DOHH2 (cell line): ENCODE measurements at regions not wholly inside any gene's neighbourhood (a gene's known extent, or its start where the extent isn't known, plus 50 kb on each side); places are given as distances from the start of the nearest gene placed in this dataset.

Experiments used
- H3F3A ChIP-seq: fragments of 200-600 bp; sonication (generic), shearing (Covaris generic); 2 replicates; pipeline ENCODE4 v1.6.0; 2016; ENCODE audit warnings: antibody characterized with exemption, mild to moderate bottlenecking; ENCODE audit not compliant: control insufficient read depth, insufficient read depth
- H3K27ac ChIP-seq: fragments of 200-600 bp; sonication (generic); 2 replicates; pipeline ENCODE4 v1.5.1; 2014; ENCODE audit warnings: low read depth, mild to moderate bottlenecking, low read length, moderate library complexity
- H3K27me3 ChIP-seq: fragments of 200-600 bp; sonication (generic); 2 replicates; pipeline ENCODE4 v1.6.1; 2014; ENCODE audit warnings: mild to moderate bottlenecking, low read length, mixed read lengths; ENCODE audit not compliant: control insufficient read depth
- H3K36me3 ChIP-seq: fragments of 200-600 bp; sonication (generic); 2 replicates; pipeline ENCODE4 v1.6.1; 2014; ENCODE audit warnings: mild to moderate bottlenecking, low read length, moderate library complexity, mixed read lengths; ENCODE audit not compliant: control insufficient read depth
- H3K4me1 ChIP-seq: fragments of 200-600 bp; sonication (generic); 2 replicates; pipeline ENCODE4 v1.6.1; 2014; ENCODE audit warnings: mild to moderate bottlenecking, low read length, mixed read lengths; ENCODE audit not compliant: control insufficient read depth
- H3K4me2 ChIP-seq: fragments of 200-600 bp; sonication (generic); 2 replicates; pipeline ENCODE4 v1.6.0; 2014; ENCODE audit warnings: mild to moderate bottlenecking, low read length, moderate library complexity
- H3K4me3 ChIP-seq: fragments of 200-600 bp; sonication (generic); 2 replicates; pipeline ENCODE4 v1.5.1; 2014; ENCODE audit warnings: mild to moderate bottlenecking, low read length, mixed read lengths
- H3K79me2 ChIP-seq: fragments of 200-600 bp; sonication (generic); 2 replicates; pipeline ENCODE4 v1.6.1; 2014; ENCODE audit warnings: mild to moderate bottlenecking, low read length, mixed read lengths; ENCODE audit not compliant: control insufficient read depth
- H3K9me2 ChIP-seq: fragments of 200-600 bp; sonication (generic); replicated peaks from 2 replicates; pipeline ENCODE4 v1.6.1; 2014; ENCODE audit warnings: mild to moderate bottlenecking, low read length, mixed read lengths; ENCODE audit not compliant: control insufficient read depth
- H3K9me3 ChIP-seq: fragments of 200-600 bp; sonication (generic); 2 replicates; pipeline ENCODE4 v1.6.1; 2014; ENCODE audit warnings: antibody characterized with exemption, low read length, mixed read lengths; ENCODE audit not compliant: control insufficient read depth, insufficient read depth
- H4K20me1 ChIP-seq: fragments of 200-600 bp; sonication (generic); 2 replicates; pipeline ENCODE4 v1.6.0; 2014; ENCODE audit warnings: low read depth, mild to moderate bottlenecking, antibody characterized with exemption, low read length, moderate library complexity; ENCODE audit not compliant: control insufficient read depth, insufficient read depth
- CTCF ChIP-seq: fragments of 200-600 bp; sonication (generic); IDR thresholded peaks from one replicate; pipeline ENCODE4 v1.5.1; 2014; ENCODE audit warnings: antibody characterized with exemption, mild to moderate bottlenecking, low read depth, low read length; ENCODE audit not compliant: poor library complexity, severe bottlenecking
- EZH2phosphoT487 ChIP-seq: fragments of 200-600 bp; sonication (generic); IDR thresholded peaks from 2 replicates; pipeline ENCODE4 v1.6.1; 2017; ENCODE audit warnings: borderline replicate concordance, mild to moderate bottlenecking, antibody characterized with exemption, low read length, moderate library complexity, mixed read lengths

DNA sequence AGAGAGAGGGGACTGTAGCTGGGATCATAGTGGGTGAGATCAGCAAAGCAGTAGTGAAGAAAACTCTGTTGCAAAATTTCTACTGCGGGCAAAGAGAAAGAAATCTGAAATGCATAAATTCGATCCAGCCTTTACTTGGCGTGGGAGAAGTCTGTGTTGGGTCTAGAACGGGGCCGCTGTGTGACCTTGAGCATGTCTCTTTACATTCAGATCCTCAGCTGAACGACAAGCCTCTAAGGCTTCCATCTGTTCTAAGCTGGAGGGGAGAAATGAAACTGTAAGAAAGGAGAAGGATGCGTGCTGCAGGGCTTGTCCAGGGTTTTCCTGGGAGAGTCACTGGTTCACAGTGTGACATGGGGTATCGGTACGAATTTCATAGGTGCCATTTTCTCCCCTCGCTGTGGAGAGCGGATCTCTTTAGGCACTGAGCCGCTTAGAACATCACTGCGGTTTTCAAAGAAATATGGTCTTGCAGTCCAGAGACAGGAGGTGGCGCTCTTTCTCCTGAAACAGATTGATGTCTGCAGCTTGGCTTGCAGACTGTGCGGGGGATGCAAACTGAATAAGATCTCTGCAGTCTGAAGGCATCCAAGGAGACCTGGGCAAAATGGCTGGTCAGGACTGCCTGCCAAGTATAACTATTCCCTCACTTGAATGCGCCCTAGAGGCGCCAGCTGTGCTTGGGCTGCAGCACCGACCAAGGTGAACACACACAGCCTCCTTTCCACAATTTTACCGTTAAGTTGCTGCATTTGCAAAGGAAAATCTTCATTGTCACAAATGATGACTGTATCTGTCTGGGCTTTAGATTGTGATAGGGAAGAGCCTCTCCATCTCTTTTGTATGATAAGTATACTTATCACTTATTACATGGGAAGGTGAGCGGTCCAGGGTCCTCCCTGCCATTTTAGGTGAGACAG is 104.1 kb downstream of the XCL2 start:
- Histone ChIP-seq H3K27me3 (peaks cover 2% of the 10 kb centered on the region; the same call in 1 of the 2 replicates), H3K27ac (no peak overlapping the region), H4K20me1 (no peaks in the 10 kb centered on the region), H3K4me3 (no peak overlapping the region), H3K9me3 (no peaks in the 10 kb centered on the region), H3K79me2 (no peaks in the 10 kb centered on the region), H3K36me3 (no peaks in the 10 kb centered on the region), H3K4me1 (no peaks in the 10 kb centered on the region), H3F3A (no peaks in the 10 kb centered on the region), H3K9me2 (no peaks in the 10 kb centered on the region), H3K4me2 (0 out of 2 replicates have a peak overlapping the region, but pooled peaks have one; percentile 32)
- peak; percentile 83 for TF ChIP-seq CTCF
- TF ChIP-seq EZH2phosphoT487 = no peak

DNA sequence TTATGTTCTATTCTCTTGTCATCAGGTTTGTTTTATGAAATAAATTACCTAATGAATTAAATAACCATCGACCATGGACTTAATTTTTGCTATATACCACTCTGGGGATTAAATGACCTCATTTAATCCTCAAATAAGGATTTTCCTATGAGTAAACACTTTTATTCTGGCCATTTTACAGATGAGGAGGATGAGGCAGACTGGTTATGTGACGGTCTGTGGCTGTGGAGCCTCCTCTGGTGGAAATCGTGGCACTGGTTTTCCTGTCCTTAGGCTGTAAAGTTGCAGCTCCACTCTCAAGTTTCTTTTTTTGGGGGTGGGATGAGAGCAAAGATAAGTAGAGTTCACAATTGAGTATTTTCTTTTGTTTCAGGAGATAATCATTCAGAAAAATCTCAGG is 105.2 kb downstream of the XCL2 start:
- no peaks in the 10 kb centered on the region for H4K20me1 ChIP-seq
- no peaks in the 10 kb centered on the region for H3K36me3 ChIP-seq
- TF ChIP-seq CTCF (no peak), EZH2phosphoT487 (no peak)
- H3K27me3 ChIP-seq = peaks cover 2% of the 10 kb centered on the region; the same call in 1 of the 2 replicates
- no peak overlapping the region for H3K27ac ChIP-seq
- no peaks in the 10 kb centered on the region for H3F3A ChIP-seq
- H3K4me2 ChIP-seq = no peak overlapping the region
- no peaks in the 10 kb centered on the region for H3K79me2 ChIP-seq
- no peak overlapping the region for H3K4me3 ChIP-seq
- no peaks in the 10 kb centered on the region for H3K9me2 ChIP-seq
- no peaks in the 10 kb centered on the region for H3K4me1 ChIP-seq
- no peaks in the 10 kb centered on the region for H3K9me3 ChIP-seq

GRCh38 chr1:168437821-168438220 is 106.0 kb downstream of the XCL2 start:
- Histone ChIP-seq H3K4me3 (no peak overlapping the region), H3K4me1 (no peaks in the 10 kb centered on the region), H3K27ac (no peak overlapping the region), H3K79me2 (no peaks in the 10 kb centered on the region), H4K20me1 (no peaks in the 10 kb centered on the region), H3F3A (no peaks in the 10 kb centered on the region), H3K9me3 (no peaks in the 10 kb centered on the region), H3K4me2 (no peak overlapping the region), H3K36me3 (no peaks in the 10 kb centered on the region), H3K27me3 (peaks cover 7% of the 10 kb centered on the region), H3K9me2 (no peaks in the 10 kb centered on the region)
- TF ChIP-seq CTCF = no peak
- no peak for TF ChIP-seq EZH2phosphoT487
